ENCODE measurements at regions not wholly inside any gene's neighbourhood (a gene's known extent, or its start where the extent isn't known, plus 50 kb on each side); places are given as distances from the start of the nearest gene placed in this dataset.

DNA sequence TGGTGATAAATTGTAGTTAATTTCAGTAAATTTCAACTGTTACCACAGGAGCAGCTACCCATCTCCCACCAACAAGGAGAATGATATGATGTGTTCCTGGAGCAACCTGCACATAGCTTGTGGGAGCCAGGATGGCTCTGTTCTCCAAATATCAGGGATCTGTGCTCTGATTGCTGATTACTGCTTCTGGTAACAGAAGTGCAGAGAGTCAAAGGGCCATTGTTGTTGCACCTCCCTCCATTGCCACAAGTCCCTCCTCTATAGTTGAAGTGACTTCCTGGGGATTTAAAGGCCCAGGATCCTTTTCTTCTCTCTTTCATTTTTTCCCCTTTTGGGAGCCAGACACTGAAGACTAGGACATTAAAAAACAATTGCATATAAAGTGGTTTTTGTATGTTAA, 51.6 kb upstream of the HPDL start:
- intact Hi-C loops (cut with DNase I; ENCODE audit: low total_unique reads) = no loop called here
- TF ChIP-seq, protein P1, sequence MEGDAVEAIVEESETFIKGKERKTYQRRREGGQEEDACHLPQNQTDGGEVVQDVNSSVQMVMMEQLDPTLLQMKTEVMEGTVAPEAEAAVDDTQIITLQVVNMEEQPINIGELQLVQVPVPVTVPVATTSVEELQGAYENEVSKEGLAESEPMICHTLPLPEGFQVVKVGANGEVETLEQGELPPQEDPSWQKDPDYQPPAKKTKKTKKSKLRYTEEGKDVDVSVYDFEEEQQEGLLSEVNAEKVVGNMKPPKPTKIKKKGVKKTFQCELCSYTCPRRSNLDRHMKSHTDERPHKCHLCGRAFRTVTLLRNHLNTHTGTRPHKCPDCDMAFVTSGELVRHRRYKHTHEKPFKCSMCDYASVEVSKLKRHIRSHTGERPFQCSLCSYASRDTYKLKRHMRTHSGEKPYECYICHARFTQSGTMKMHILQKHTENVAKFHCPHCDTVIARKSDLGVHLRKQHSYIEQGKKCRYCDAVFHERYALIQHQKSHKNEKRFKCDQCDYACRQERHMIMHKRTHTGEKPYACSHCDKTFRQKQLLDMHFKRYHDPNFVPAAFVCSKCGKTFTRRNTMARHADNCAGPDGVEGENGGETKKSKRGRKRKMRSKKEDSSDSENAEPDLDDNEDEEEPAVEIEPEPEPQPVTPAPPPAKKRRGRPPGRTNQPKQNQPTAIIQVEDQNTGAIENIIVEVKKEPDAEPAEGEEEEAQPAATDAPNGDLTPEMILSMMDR (IDR thresholded peaks at IDR 0.05 in 8 of 11, conservative IDR thresholded peaks at IDR 0.05 in 3 of 11) = no peak
- TF ChIP-seq POLR2A (IDR thresholded peaks at IDR 0.05) = no peak
- no peak for TF ChIP-seq POLR2AphosphoS5 (IDR thresholded peaks at IDR 0.05)
- Histone ChIP-seq H3K4me3 (no peak overlapping the region), H3K4me1 (no peaks in the 10 kb centered on the region), H3K36me3 (no peaks in the 10 kb centered on the region), H3K9me3 (peaks cover 0 to 17% (median 9%) of the 10 kb centered on the region in 8 donors), H3K27ac (no peak overlapping the region), H3K27me3 (replicated peaks in 1 of 7) (no peaks in the 10 kb centered on the region)
- no peak for DNase-seq
